D721Med (cell line): ENCODE measurements at regions not wholly inside any gene's neighbourhood (a gene's known extent, or its start where the extent isn't known, plus 50 kb on each side); places are given as distances from the start of the nearest gene placed in this dataset.

Experiments used
- DNase-seq: peaks from one replicate; pipeline ENCODE4 v3.0.0; 2011; ENCODE audit warnings: low spot score; ENCODE audit not compliant: insufficient read length
- FAIRE-seq: peaks from 2 replicates; lab custom pipeline; 2011; peaks lifted over from hg19 to GRCh38; lab: Jason Lieb, UNC
- CTCF ChIP-seq: IDR thresholded peaks from 2 replicates; pipeline ENCODE4 v1.5.1; 2012; ENCODE audit warnings: mild to moderate bottlenecking, control low read depth; ENCODE audit not compliant: insufficient read depth; ENCODE audit errors: missing control alignments

GRCh38 chr10:10225136-10225676 lies 792.5 kb upstream of the CELF2 start:
- DNase-seq (no peak), FAIRE-seq (no peak)
- TF ChIP-seq CTCF = no peak

GRCh38 chr10:10233229-10233628 lies 784.4 kb upstream of the CELF2 start:
- no peak for TF ChIP-seq CTCF
- DNase-seq (no peak), FAIRE-seq (no peak)

GRCh38 chr10:10235003-10235402 lies 782.7 kb upstream of the CELF2 start:
- FAIRE-seq = no peak
- DNase-seq = no peak
- TF ChIP-seq CTCF = no peak

- DNase-seq = no peak
- TF ChIP-seq CTCF = no peak
- no peak for FAIRE-seq
Measured at GRCh38 chr10:10247585-10247984, 770.1 kb upstream of the CELF2 start.

GRCh38 chr10:10256860-10257259 lies 760.8 kb upstream of the CELF2 start:
- TF ChIP-seq CTCF = no peak
- FAIRE-seq (no peak), DNase-seq (no peak)

- DNase-seq = no peak
- no peak for FAIRE-seq
- no peak for TF ChIP-seq CTCF
Measured at GRCh38 chr10:10259013-10259412, 758.7 kb upstream of the CELF2 start.

- DNase-seq = no peak
- no peak for FAIRE-seq
- no peak for TF ChIP-seq CTCF
Measured at GRCh38 chr10:10270126-10271050, 747.3 kb upstream of the CELF2 start.
